ENCODE measurements at regions not wholly inside any gene's neighbourhood (a gene's known extent, or its start where the extent isn't known, plus 50 kb on each side); places are given as distances from the start of the nearest gene placed in this dataset.
A peak's percentile ranks its signal among the peaks of the same experiment; 100 is the strongest.
"Not testable (repeated sequence)": the region's sequence is repeated elsewhere in the genome, so short reads cannot be mapped to it uniquely, and the experiment has no call there.

DNA sequence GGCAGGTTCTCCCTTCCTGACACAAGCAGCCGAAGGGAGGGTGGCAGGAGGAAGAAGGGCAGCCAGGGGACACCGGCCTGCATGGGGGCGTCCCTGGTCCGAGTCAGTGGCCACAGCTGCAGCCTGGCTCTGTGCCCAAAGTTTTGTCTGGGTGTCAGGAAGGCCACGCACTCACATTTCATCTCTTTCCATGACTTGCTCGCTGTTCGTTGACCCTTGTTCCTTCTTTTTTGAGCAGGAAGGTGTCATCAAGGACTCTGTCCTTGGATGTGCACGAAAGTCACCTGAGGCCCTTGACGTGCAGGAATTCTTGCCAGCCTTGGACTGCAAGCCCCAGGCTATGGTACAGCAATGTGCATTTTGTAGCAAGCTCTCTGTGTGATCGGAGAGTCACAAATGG, 93.3 kb downstream of the TNFRSF13B start:
- H3K27me3 ChIP-seq (replicated peaks; ENCODE audit: control insufficient read depth, insufficient read depth, low read length), result peaks cover 3% of the 10 kb centered on the region
- H3K9me3 ChIP-seq (ENCODE audit: control insufficient read depth, low read length), result peaks cover 9% of the 10 kb centered on the region
- no peak for DNase-seq (ENCODE audit: low read depth)
- H3K4me3 ChIP-seq (ENCODE audit: low read length), result no peak overlapping the region
- H3K4me1 ChIP-seq (ENCODE audit: control insufficient read depth, insufficient read depth, low read length), result no peaks in the 10 kb centered on the region
- no peak overlapping the region for H3K9ac ChIP-seq (ENCODE audit: low read length)
- H3K36me3 ChIP-seq (ENCODE audit: control insufficient read depth, insufficient read depth, low read length, severe bottlenecking), result no peaks in the 10 kb centered on the region

DNA sequence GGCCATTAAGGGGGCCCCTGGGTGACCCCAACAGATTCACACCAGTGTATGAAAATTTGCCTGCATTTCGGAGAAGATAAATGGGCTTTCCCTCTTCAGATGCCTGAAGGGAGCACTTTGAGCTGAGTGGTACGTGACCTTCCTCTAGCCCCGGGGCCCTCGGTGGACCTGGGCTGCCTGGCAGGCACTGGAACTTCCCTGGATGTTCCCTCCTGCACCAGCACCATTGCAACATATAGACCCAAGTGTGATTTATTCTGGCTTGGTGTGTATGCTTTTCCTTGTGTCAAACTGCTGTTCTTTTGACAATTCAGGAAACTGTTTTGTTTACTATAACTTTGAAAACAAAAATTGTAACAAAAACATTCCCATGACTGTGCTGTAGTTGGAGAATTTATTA, 93.8 kb downstream of the TNFRSF13B start:
- no peak overlapping the region for H3K9ac ChIP-seq (ENCODE audit: low read length)

DNA sequence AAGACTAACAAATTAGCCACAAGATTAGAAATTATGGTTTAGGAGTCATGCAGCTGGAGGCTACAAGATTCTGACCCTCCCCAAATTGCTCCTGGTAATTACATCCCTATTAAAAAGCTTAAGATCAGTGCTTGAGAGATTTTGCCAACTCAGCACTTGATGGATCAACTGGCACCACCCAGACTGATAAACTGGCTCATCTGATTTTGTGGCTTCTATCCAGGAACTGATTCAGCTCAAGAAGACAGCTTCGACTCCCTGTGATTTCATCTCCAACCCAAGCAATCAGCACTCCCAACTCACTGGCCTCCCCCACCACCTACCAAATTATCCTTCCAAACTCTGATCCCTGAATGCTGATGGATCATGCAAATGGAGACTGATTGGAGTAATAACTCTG, 94.8 kb downstream of the TNFRSF13B start:
- DNase-seq (ENCODE audit: low read depth), result no peak
- Histone ChIP-seq H3K9me3 (ENCODE audit: control insufficient read depth, low read length) (peaks cover 9% of the 10 kb centered on the region), H3K9ac (ENCODE audit: low read length) (no peak overlapping the region), H3K27me3 (replicated peaks; ENCODE audit: control insufficient read depth, insufficient read depth, low read length) (peaks cover 3% of the 10 kb centered on the region), H3K4me1 (ENCODE audit: control insufficient read depth, insufficient read depth, low read length) (no peaks in the 10 kb centered on the region), H3K4me3 (ENCODE audit: low read length) (no peak overlapping the region), H3K36me3 (ENCODE audit: control insufficient read depth, insufficient read depth, low read length, severe bottlenecking) (no peaks in the 10 kb centered on the region)

More for the DNA sequence above, 93.8 kb downstream of the TNFRSF13B start:
- Histone ChIP-seq H3K27me3 (replicated peaks; ENCODE audit: control insufficient read depth, insufficient read depth, low read length) (peaks cover 3% of the 10 kb centered on the region), H3K4me3 (ENCODE audit: low read length) (no peak overlapping the region), H3K9me3 (ENCODE audit: control insufficient read depth, low read length) (peaks cover 9% of the 10 kb centered on the region), H3K4me1 (ENCODE audit: control insufficient read depth, insufficient read depth, low read length) (no peaks in the 10 kb centered on the region), H3K36me3 (ENCODE audit: control insufficient read depth, insufficient read depth, low read length, severe bottlenecking) (no peaks in the 10 kb centered on the region)
- no peak for DNase-seq (ENCODE audit: low read depth)

DNA sequence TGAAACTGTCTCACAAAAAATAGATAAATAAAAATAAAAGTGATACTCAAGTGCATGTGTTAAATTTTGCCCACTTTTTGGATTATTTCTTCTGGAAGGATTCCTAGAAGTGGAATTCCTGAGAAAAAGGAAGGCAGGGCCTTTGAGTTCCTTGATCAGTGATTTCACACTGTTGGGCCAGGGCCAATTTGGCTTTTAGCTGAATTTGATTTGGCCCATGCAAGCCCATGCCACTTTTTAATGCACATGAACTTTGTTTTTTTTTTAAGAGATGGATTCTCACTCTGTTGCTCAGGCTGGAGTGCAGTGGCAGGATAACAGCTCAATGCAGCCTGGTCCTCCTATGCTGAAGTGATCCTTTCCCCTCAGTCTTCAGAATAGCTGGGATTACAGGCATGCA, 96.3 kb downstream of the TNFRSF13B start:
- peaks cover 9% of the 10 kb centered on the region for H3K9me3 ChIP-seq (ENCODE audit: control insufficient read depth, low read length)
- H3K9ac ChIP-seq (ENCODE audit: low read length), result no peak overlapping the region
- H3K36me3 ChIP-seq (ENCODE audit: control insufficient read depth, insufficient read depth, low read length, severe bottlenecking), result no peaks in the 10 kb centered on the region
- H3K4me3 ChIP-seq (ENCODE audit: low read length), result no peak overlapping the region
- H3K27me3 ChIP-seq (replicated peaks; ENCODE audit: control insufficient read depth, insufficient read depth, low read length), result peaks cover 7% of the 10 kb centered on the region
- DNase-seq (ENCODE audit: low read depth), result no peak
- no peaks in the 10 kb centered on the region for H3K4me1 ChIP-seq (ENCODE audit: control insufficient read depth, insufficient read depth, low read length)

DNA sequence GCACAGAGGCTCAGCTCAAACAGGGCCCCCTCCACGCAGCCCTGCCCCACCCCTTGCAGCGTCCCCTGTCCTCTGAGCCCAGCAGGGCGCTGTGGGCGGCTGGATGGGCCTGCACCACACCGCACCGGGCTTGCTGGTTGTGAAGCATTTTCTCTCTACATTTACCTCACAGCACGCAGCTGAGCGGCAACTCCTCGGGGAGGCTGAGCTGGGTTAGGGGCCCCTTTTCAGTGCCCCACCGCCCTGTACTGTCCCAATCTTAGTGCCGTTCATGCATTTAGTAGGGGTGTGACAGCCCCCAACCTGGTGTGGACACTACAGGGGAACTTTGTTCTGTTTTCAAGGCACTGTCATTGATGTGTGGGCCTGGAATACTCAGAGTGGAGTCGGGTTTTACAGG, 97.7 kb downstream of the TNFRSF13B start:
- not testable (repeated sequence) for DNase-seq (ENCODE audit: low read depth)

DNA sequence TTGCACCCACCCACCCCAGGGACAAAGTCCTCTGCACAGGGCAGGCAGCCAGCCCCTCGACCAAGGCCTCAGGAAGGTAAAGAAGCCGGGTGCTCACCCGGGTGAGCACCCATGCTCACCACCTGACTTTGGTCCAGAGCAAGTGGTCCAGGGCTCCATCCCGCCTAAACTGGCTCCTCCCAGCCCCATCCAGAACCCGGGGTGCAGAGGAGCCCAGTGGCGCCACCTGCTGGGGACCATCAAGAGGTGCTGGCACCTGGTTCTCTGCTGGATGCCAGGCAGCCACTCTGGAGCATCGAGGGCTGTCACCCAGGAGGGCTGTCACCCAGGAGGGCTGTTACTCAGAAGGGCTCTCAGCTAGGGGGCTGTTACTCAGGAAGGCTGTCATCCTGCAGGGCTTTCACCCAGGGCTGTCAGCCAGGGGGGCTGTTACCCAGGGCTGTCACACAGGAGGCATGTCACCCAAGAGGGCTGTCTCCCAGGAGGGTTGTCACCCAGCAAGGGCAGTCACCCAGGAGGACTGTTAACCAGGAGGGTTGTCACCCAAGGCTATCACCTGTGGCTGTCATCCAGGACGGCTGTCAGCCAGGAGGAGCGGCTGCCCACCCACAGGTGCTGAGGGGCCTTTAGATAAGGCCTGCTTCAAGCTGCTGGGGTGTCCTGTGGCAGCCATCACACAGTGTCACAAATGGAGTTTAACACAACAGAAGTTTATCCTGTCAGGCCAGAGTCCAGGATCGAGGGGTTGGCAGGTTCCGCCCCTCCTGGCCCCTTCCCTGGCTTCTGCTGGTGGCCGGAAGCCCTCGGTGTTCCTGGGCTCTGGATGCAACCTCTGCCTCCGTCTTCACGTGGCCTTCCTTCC, 98.5 kb downstream of the TNFRSF13B start:
- no peaks in the 10 kb centered on the region for H3K36me3 ChIP-seq (ENCODE audit: control insufficient read depth, insufficient read depth, low read length, severe bottlenecking)
- no peak overlapping the region for H3K9ac ChIP-seq (ENCODE audit: low read length)
- no peak overlapping the region for H3K4me3 ChIP-seq (ENCODE audit: low read length)
- H3K4me1 ChIP-seq (ENCODE audit: control insufficient read depth, insufficient read depth, low read length), result no peaks in the 10 kb centered on the region
- peaks cover 9% of the 10 kb centered on the region for H3K9me3 ChIP-seq (ENCODE audit: control insufficient read depth, low read length)
- H3K27me3 ChIP-seq (replicated peaks; ENCODE audit: control insufficient read depth, insufficient read depth, low read length), result peaks cover 9% of the 10 kb centered on the region
- DNase-seq (ENCODE audit: low read depth), result peak; percentile 6

More for the DNA sequence above, 97.7 kb downstream of the TNFRSF13B start:
- H3K36me3 ChIP-seq (ENCODE audit: control insufficient read depth, insufficient read depth, low read length, severe bottlenecking); H3K4me1 ChIP-seq (ENCODE audit: control insufficient read depth, insufficient read depth, low read length); H3K9me3 ChIP-seq (ENCODE audit: control insufficient read depth, low read length); H3K9ac ChIP-seq (ENCODE audit: low read length); H3K4me3 ChIP-seq (ENCODE audit: low read length): not testable (repeated sequence)
- H3K27me3 ChIP-seq (replicated peaks; ENCODE audit: control insufficient read depth, insufficient read depth, low read length), result peaks cover 12% of the 10 kb centered on the region

DNA sequence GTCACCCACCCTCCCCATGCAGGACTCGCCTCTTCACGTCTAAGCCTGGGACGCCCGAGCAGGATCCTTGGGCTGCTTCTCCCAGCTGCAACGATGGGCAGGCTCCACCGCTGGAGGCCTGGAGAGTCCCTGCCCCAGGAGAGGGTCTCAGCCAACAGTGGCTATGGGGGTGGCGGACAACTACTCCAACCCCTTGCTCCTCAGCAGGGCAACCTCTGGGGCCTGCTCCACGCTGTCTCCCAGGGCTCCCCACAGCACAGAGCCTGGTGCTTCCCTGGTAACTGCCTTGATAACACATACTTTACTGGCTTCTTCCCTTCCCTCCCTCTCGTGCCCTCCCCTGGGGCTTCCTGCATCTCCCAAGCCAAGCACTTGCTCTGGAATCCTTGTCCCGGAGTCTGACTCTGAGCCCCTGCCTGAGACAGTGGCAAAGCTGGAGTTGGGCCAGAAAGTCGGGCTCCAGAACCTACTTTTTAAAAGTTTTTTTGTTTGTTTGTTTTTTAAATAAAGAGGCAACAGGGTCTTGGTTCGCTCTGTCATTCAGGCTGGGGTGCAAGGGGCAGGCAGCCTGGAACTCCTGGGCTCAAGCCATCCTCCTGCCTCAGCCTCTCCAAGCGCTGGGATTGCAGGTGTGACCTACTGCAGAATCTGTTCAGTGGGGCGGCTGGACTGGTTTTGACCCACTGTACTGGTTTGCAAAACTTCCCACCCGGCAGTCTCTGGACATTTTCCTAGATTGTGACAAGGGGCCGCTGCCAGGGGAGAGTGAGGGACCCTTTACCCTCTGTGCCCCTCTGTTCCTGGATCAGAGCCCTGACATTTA, 99.4 kb downstream of the TNFRSF13B start:
- H3K4me3 ChIP-seq (ENCODE audit: low read length), result no peak overlapping the region
- peaks cover 4% of the 10 kb centered on the region for H3K9me3 ChIP-seq (ENCODE audit: control insufficient read depth, low read length)
- DNase-seq (ENCODE audit: low read depth), result no peak
- H3K9ac ChIP-seq (ENCODE audit: low read length), result no peak overlapping the region
- peaks cover 9% of the 10 kb centered on the region for H3K27me3 ChIP-seq (replicated peaks; ENCODE audit: control insufficient read depth, insufficient read depth, low read length)
- H3K4me1 ChIP-seq (ENCODE audit: control insufficient read depth, insufficient read depth, low read length), result no peaks in the 10 kb centered on the region
- no peaks in the 10 kb centered on the region for H3K36me3 ChIP-seq (ENCODE audit: control insufficient read depth, insufficient read depth, low read length, severe bottlenecking)

DNA sequence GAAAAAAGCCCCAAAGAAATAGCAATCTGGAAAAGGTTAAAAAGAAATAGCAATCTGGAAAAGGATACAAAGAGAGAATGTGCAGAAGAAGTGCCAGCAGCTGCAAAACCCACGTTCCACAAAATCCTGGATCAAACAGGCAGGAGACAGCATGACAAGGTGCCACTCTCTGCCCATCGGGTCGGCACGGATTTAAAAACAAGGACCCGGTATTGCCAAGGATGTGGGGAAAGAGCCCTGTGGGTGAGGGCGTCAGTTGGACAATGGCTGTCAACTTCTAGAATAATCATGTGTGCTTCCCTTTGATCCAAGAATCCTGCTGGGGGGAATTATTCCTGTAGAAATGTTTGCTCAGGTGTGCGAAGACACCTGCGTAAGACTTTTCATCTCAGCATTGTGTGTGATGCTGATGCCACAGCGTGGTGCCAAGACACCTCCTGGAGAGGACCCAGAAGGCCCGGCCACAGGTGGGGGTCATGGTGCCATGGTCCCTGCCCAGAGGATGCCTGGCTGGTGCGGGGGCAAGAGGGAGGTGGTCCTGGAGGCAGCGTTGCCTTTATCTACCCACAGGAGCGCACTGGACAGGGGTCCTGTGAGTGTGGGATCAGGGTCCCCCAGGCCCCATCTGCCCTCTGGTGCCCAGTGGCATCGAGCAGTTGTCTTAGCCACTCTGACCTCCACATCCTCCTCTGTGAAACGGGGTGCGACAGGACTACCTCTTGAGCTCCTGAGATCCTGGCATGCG, 100.3 kb downstream of the TNFRSF13B start:
- not testable (repeated sequence) for H3K9ac ChIP-seq (ENCODE audit: low read length); H3K4me3 ChIP-seq (ENCODE audit: low read length); H3K27me3 ChIP-seq (replicated peaks; ENCODE audit: control insufficient read depth, insufficient read depth, low read length); H3K9me3 ChIP-seq (ENCODE audit: control insufficient read depth, low read length); DNase-seq (ENCODE audit: low read depth); H3K36me3 ChIP-seq (ENCODE audit: control insufficient read depth, insufficient read depth, low read length, severe bottlenecking); H3K4me1 ChIP-seq (ENCODE audit: control insufficient read depth, insufficient read depth, low read length)

DNA sequence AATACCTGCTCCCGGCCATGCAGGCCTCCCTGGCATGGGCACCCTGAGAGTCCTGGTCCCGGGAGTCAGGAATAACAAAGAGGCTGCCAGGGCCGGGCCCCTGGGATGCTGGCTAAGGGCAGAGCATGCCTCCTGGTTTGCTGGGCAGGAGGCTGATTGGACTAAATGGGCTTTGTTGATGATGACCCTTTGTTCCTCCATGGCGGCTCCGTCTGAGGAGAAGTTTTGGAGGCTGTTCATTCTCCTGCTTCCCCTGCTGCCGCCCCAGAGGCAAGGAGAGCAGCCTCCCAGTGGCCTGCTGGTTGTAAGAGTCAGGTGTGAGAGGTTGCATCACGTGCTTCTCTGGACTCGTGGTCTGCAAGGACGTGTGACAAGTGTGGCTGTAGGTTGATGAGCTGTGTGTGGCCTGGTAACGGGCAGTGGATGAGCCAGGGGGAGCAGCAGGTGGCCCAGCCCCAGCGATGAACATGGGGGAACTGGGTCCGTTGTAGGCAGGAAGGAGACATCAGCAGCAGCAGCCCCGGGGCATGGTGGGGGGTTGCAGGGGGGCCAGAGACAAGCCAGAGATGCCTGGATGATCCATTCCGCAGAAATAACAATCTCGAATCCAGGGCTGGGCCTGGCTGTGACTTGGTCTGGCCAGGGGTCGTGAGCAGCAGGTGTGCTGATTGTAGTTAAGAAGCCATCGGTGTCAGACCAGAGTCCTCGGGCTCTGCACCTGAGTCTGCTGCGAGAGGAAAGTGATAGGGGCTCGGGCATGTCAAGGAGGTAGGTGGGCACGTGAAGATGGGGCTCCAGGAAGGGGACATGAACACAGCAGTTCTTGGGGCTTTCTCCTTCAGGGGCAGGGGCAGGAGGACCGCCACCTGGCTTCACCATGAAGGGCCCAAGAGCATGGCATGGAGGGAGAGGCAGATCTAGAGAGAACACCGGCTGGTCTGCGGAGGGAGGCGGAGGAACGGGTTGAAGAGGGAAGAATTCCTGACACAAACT, 101.4 kb downstream of the TNFRSF13B start:
- Histone ChIP-seq H3K9ac (ENCODE audit: low read length) (no peak overlapping the region), H3K4me3 (ENCODE audit: low read length) (no peak overlapping the region), H3K27me3 (replicated peaks; ENCODE audit: control insufficient read depth, insufficient read depth, low read length) (peaks cover 9% of the 10 kb centered on the region), H3K9me3 (ENCODE audit: control insufficient read depth, low read length) (no peaks in the 10 kb centered on the region), H3K4me1 (ENCODE audit: control insufficient read depth, insufficient read depth, low read length) (peaks cover 8% of the 10 kb centered on the region), H3K36me3 (ENCODE audit: control insufficient read depth, insufficient read depth, low read length, severe bottlenecking) (no peaks in the 10 kb centered on the region)
- DNase-seq (ENCODE audit: low read depth), result no peak

DNA sequence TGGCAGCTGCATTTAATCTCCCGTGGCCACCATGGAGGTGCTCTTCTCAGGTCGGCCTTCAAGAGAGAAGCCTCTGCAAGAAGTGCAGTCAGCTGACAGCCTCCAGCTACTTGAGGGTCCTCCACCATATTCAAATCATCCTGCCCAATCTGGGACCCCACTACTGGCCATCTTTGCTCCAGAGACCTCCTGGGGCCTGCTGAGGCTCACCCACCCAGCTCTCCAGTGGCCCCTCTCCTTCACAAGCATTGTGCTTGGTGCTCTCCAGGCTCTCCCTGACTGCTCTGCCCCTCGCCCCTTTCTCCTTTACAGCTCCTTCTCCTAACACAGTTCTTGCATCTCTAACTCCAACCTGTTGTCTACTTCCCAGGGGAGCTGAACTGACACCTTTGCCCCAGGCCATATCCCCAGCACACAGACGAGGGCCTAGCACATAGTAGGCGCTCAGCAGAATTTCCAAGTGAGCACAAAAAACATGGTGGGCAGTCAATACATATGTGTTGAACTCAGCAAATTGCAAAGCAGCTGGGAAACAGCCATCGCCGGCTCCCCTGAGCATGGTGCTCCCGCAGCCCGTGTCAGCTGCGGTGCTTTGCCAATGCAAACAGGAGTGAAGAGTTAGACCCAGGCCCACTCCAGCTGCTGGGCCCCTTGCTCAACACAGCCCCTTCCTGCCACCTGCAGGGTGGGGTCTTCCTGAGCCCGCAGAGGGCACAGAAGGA, 102.2 kb downstream of the TNFRSF13B start:
- not testable (repeated sequence) for H3K9me3 ChIP-seq (ENCODE audit: control insufficient read depth, low read length); DNase-seq (ENCODE audit: low read depth); H3K27me3 ChIP-seq (replicated peaks; ENCODE audit: control insufficient read depth, insufficient read depth, low read length); H3K36me3 ChIP-seq (ENCODE audit: control insufficient read depth, insufficient read depth, low read length, severe bottlenecking); H3K9ac ChIP-seq (ENCODE audit: low read length); H3K4me1 ChIP-seq (ENCODE audit: control insufficient read depth, insufficient read depth, low read length); H3K4me3 ChIP-seq (ENCODE audit: low read length)
